ENCODE measurements at regions not wholly inside any gene's neighbourhood (a gene's known extent, or its start where the extent isn't known, plus 50 kb on each side); places are given as distances from the start of the nearest gene placed in this dataset.

DNA sequence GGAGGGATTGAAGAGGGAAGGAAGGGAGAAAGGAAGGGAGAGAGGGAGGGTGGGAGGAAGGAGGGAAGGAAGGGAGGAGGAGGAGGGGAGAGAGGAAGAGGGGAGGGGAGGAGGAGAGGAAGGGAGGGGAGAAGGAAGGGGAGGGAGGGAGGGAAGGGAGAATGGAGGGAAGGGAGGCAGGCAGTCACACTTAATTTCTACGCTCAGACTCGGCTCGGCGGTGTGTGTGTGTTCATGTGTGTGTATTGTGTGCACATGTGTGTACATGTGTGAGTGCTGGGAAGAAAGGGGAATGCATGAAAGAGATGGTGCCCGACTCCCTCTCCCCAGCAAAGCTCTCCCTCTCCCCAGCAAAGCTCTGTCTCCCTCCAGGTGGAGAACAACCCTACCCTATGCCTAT lies 79.1 kb upstream of the AFDN start:
- Mint-ChIP-seq H3K4me3 (no peak overlapping the region), H3K27me3 (ENCODE audit: insufficient read depth, low read depth, poor library complexity) (peaks cover 3% of the 10 kb centered on the region), H3K4me1 (peaks cover 23% of the 10 kb centered on the region; the same call in 2 of the 3 replicates), H3K27ac (no peak overlapping the region), H3K9me3 (peaks cover 3% of the 10 kb centered on the region; the same call in 1 of the 3 replicates), H3K36me3 (ENCODE audit: low read depth) (no peaks in the 10 kb centered on the region; the same call in 2 of the 3 replicates)
- Histone ChIP-seq H3K36me3 (ENCODE audit: insufficient read depth) (no peaks in the 10 kb centered on the region), H3K9me2 (ENCODE audit: insufficient read depth) (peaks cover 7% of the 10 kb centered on the region), H3K4me3 (no peak overlapping the region), H3K27me3 (ENCODE audit: insufficient read depth) (no peaks in the 10 kb centered on the region), H3K27ac (ENCODE audit: low read depth) (no peak overlapping the region), H3K79me2 (replicated peaks; ENCODE audit: insufficient read depth) (no peaks in the 10 kb centered on the region), H2AFZ (no peak overlapping the region), H3K4me2 (no peak overlapping the region), H4K20me1 (replicated peaks; ENCODE audit: insufficient read depth) (no peaks in the 10 kb centered on the region), H3K4me1 (ENCODE audit: insufficient read depth) (no peaks in the 10 kb centered on the region), H3F3A (replicated peaks; ENCODE audit: low read depth) (no peaks in the 10 kb centered on the region)
- DNase-seq (ENCODE audit: low spot score) = no peak
- no peak for ATAC-seq
- TF ChIP-seq NANOG (IDR thresholded peaks at IDR 0.05; ENCODE audit: borderline replicate concordance) = no peak

DNA sequence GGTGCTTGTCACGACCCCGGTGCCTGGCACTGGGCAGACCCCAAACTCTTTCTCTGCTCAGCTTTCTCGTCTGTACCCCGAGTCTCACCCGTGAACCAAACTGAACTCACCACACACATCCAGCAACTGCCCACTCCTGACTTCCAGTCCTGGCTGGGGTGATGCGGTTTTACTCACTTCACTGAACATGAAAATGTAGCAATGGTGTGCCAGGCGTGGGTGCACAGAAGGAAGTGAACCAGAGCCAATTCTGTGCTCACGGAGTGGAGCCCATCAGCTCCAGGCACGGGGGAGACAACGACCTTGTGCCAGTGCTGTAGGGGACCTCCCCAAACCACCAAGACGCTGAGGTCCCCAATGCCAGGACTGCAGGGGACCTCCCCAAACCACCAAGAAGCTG lies 78.7 kb upstream of the AFDN start:
- Histone ChIP-seq H2AFZ (no peak overlapping the region), H3K4me2 (no peak overlapping the region), H3K4me1 (ENCODE audit: insufficient read depth) (no peaks in the 10 kb centered on the region), H3K27ac (ENCODE audit: low read depth) (no peak overlapping the region), H3K9me2 (ENCODE audit: insufficient read depth) (peaks cover 7% of the 10 kb centered on the region), H3K27me3 (ENCODE audit: insufficient read depth) (no peaks in the 10 kb centered on the region), H4K20me1 (replicated peaks; ENCODE audit: insufficient read depth) (no peaks in the 10 kb centered on the region), H3K4me3 (no peak overlapping the region), H3K79me2 (replicated peaks; ENCODE audit: insufficient read depth) (no peaks in the 10 kb centered on the region), H3K36me3 (ENCODE audit: insufficient read depth) (no peaks in the 10 kb centered on the region), H3F3A (replicated peaks; ENCODE audit: low read depth) (no peaks in the 10 kb centered on the region)
- no peak overlapping the region for H3K4me3 Mint-ChIP-seq
- H3K27me3 Mint-ChIP-seq (ENCODE audit: insufficient read depth, low read depth, poor library complexity) = no peaks in the 10 kb centered on the region
- H3K4me1 Mint-ChIP-seq = peaks cover 21% of the 10 kb centered on the region; the same call in 2 of the 3 replicates
- 0 out of 2 replicates have a peak overlapping the region, but pooled peaks have one; percentile 1 for H3K27ac Mint-ChIP-seq
- ATAC-seq = no peak
- H3K9me3 Mint-ChIP-seq = peaks cover 3% of the 10 kb centered on the region; the same call in 1 of the 3 replicates
- DNase-seq (ENCODE audit: low spot score) = no peak
- no peaks in the 10 kb centered on the region; the same call in 2 of the 3 replicates for H3K36me3 Mint-ChIP-seq (ENCODE audit: low read depth)
- TF ChIP-seq CREB1 (CRISPR knock-in tag; IDR thresholded peaks at IDR 0.05; ENCODE audit: low read depth) (no peak), STAT1 (IDR thresholded peaks at IDR 0.05; ENCODE audit: unreplicated experiment) (no peak), EZH2phosphoT487 (IDR thresholded peaks at IDR 0.05; ENCODE audit: unreplicated experiment) (no peak), JUNB (IDR thresholded peaks at IDR 0.05; ENCODE audit: unreplicated experiment) (no peak), POLR2AphosphoS5 (IDR thresholded peaks at IDR 0.05; ENCODE audit: low read depth) (no peak), NANOG (IDR thresholded peaks at IDR 0.05; ENCODE audit: borderline replicate concordance) (no peak), EZH2 (IDR thresholded peaks at IDR 0.05; ENCODE audit: low read depth, unreplicated experiment) (no peak)
- TF ChIP-seq, protein P1, sequence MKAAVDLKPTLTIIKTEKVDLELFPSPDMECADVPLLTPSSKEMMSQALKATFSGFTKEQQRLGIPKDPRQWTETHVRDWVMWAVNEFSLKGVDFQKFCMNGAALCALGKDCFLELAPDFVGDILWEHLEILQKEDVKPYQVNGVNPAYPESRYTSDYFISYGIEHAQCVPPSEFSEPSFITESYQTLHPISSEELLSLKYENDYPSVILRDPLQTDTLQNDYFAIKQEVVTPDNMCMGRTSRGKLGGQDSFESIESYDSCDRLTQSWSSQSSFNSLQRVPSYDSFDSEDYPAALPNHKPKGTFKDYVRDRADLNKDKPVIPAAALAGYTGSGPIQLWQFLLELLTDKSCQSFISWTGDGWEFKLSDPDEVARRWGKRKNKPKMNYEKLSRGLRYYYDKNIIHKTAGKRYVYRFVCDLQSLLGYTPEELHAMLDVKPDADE (IDR thresholded peaks at IDR 0.05) = no peak
- TF ChIP-seq, protein P2, sequence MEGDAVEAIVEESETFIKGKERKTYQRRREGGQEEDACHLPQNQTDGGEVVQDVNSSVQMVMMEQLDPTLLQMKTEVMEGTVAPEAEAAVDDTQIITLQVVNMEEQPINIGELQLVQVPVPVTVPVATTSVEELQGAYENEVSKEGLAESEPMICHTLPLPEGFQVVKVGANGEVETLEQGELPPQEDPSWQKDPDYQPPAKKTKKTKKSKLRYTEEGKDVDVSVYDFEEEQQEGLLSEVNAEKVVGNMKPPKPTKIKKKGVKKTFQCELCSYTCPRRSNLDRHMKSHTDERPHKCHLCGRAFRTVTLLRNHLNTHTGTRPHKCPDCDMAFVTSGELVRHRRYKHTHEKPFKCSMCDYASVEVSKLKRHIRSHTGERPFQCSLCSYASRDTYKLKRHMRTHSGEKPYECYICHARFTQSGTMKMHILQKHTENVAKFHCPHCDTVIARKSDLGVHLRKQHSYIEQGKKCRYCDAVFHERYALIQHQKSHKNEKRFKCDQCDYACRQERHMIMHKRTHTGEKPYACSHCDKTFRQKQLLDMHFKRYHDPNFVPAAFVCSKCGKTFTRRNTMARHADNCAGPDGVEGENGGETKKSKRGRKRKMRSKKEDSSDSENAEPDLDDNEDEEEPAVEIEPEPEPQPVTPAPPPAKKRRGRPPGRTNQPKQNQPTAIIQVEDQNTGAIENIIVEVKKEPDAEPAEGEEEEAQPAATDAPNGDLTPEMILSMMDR (conservative IDR thresholded peaks at IDR 0.05; ENCODE audit: low read depth in 2 of 2) = no peak
- TF ChIP-seq, protein P3, sequence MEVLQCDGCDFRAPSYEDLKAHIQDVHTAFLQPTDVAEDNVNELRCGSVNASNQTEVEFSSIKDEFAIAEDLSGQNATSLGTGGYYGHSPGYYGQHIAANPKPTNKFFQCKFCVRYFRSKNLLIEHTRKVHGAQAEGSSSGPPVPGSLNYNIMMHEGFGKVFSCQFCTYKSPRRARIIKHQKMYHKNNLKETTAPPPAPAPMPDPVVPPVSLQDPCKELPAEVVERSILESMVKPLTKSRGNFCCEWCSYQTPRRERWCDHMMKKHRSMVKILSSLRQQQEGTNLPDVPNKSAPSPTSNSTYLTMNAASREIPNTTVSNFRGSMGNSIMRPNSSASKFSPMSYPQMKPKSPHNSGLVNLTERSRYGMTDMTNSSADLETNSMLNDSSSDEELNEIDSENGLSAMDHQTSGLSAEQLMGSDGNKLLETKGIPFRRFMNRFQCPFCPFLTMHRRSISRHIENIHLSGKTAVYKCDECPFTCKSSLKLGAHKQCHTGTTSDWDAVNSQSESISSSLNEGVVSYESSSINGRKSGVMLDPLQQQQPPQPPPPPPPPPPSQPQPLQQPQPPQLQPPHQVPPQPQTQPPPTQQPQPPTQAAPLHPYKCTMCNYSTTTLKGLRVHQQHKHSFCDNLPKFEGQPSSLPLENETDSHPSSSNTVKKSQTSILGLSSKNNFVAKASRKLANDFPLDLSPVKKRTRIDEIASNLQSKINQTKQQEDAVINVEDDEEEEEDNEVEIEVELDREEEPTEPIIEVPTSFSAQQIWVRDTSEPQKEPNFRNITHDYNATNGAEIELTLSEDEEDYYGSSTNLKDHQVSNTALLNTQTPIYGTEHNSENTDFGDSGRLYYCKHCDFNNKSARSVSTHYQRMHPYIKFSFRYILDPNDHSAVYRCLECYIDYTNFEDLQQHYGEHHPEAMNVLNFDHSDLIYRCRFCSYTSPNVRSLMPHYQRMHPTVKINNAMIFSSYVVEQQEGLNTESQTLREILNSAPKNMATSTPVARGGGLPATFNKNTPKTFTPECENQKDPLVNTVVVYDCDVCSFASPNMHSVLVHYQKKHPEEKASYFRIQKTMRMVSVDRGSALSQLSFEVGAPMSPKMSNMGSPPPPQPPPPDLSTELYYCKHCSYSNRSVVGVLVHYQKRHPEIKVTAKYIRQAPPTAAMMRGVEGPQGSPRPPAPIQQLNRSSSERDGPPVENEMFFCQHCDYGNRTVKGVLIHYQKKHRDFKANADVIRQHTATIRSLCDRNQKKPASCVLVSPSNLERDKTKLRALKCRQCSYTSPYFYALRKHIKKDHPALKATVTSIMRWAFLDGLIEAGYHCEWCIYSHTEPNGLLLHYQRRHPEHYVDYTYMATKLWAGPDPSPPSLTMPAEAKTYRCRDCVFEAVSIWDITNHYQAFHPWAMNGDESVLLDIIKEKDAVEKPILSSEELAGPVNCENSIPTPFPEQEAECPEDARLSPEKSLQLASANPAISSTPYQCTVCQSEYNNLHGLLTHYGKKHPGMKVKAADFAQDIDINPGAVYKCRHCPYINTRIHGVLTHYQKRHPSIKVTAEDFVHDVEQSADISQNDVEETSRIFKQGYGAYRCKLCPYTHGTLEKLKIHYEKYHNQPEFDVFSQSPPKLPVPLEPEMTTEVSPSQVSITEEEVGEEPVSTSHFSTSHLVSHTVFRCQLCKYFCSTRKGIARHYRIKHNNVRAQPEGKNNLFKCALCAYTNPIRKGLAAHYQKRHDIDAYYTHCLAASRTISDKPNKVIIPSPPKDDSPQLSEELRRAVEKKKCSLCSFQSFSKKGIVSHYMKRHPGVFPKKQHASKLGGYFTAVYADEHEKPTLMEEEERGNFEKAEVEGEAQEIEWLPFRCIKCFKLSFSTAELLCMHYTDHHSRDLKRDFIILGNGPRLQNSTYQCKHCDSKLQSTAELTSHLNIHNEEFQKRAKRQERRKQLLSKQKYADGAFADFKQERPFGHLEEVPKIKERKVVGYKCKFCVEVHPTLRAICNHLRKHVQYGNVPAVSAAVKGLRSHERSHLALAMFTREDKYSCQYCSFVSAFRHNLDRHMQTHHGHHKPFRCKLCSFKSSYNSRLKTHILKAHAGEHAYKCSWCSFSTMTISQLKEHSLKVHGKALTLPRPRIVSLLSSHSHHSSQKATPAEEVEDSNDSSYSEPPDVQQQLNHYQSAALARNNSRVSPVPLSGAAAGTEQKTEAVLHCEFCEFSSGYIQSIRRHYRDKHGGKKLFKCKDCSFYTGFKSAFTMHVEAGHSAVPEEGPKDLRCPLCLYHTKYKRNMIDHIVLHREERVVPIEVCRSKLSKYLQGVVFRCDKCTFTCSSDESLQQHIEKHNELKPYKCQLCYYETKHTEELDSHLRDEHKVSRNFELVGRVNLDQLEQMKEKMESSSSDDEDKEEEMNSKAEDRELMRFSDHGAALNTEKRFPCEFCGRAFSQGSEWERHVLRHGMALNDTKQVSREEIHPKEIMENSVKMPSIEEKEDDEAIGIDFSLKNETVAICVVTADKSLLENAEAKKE (CRISPR knock-in tag; IDR thresholded peaks at IDR 0.05) = no peak
